NCI-H2107 treated with DMSO at 0.1 percent for 48 hours (cell line): ENCODE measurements at regions not wholly inside any gene's neighbourhood (a gene's known extent, or its start where the extent isn't known, plus 50 kb on each side); places are given as distances from the start of the nearest gene placed in this dataset.

Source experiments
- DNase-seq: peaks from one replicate; lab custom pipeline; 2025; ENCODE audit not compliant: unreplicated experiment; lab: John Stamatoyannopoulos, UW

GRCh38 chr3:81931265-81932251 is 170.1 kb upstream of the GBE1 start:
- no peak for DNase-seq

GRCh38 chr3:81929697-81930096 is 168.3 kb upstream of the GBE1 start:
- no peak for DNase-seq

DNA sequence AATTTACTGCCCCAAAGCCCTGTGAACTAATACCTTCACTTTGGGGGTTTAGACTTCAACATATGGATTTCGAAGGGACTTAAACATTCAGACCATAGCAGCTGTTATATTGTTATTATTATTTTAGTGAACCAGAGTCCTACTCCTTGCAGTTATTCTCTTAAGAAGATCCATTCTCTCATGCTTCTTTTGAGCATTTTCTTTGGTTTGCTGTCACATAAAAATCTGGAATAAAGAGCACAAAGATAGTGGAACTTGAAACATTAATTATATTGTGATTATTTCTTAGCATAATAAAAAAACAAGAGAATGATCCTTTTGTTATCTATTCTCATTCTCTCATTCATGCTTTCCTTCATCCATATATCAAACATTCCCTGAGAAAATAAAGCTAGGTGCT is 166.4 kb upstream of the GBE1 start:
- DNase-seq = no peak

GRCh38 chr3:81925385-81925784 is 163.9 kb upstream of the GBE1 start:
- no peak for DNase-seq

DNA sequence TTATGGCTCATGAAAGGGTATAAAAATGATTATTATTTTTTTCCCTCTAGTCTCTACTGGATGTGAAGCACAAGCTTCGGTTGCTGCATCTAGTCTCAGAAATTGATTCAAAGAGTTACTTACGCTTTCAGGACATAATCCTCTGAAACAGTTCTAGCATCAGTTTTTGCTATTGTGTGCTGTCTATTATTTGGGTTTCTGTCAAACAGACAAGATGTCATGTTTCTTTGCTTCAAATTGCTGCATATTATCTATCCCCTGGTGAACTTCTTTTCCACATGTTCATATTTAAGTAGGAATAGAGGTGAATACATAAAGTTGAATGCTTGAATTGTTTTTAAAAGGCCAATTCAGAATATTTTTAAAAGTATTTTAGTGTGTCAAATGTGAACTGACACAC is 161.6 kb upstream of the GBE1 start:
- no peak for DNase-seq

- DNase-seq = no peak
Observed at GRCh38 chr3:81922404-81922803, 161.0 kb upstream of the GBE1 start.

- peak; percentile 25 for DNase-seq
Observed at GRCh38 chr3:81920816-81921215, 159.4 kb upstream of the GBE1 start.

- DNase-seq = no peak
Observed at GRCh38 chr3:81916890-81917289, 155.4 kb upstream of the GBE1 start.

DNA sequence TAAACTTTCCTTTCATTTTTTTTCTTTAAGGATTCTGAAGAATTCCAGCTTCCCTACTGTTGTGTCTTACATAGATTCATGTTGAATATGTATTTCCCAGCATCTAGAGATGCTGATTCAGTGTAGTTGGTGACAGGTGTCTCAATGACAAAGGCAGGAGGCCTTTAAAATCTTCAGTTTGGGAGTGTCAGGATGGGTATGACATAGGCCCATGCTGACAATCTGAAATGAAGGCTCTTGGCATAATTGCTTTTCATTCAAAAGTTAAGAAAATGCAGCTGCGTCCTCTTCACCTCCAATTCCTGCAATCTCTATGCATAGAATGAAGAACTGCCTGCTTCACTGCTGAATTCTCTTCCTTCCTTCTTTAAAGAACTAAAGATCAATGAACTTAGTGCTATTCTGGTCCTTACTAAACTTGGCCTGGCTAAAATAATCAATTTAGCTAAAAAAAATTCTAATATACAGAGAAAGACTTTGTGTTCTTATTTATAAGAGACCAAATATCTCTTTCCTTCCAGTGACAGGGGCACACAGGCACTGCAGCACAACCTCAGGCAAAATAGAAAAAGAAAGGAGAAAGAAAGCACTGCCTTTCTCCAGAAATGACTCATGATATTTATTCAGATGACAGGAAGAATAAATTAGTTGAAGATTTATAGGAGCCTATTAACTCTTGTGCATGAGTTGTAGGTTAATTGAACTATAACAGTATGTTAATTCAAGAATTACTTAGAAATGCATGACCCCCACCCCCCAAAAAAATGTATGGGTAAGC is 152.6 kb upstream of the GBE1 start:
- no peak for DNase-seq

DNA sequence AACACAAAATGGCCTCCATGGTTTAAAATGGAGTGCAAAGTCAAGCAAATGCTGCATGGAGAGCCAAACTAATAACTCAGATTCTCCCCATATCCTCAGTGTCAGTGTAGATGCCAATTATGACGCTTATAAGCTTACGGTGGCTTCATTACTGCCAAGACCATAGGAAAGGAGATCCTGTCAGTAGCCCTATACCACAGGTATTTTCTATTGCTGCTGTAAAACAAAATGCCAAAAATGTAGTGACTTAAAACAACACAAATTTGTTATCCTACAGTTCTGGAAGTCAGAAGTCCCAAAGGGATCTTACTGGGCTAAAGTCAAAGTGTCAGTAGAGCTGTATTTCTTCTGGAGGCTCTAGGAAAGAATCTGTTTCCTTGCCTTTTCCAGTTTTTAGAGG is 149.8 kb upstream of the GBE1 start:
- no peak for DNase-seq

GRCh38 chr3:81910244-81910852 is 148.9 kb upstream of the GBE1 start:
- peak; percentile 7 for DNase-seq

DNA sequence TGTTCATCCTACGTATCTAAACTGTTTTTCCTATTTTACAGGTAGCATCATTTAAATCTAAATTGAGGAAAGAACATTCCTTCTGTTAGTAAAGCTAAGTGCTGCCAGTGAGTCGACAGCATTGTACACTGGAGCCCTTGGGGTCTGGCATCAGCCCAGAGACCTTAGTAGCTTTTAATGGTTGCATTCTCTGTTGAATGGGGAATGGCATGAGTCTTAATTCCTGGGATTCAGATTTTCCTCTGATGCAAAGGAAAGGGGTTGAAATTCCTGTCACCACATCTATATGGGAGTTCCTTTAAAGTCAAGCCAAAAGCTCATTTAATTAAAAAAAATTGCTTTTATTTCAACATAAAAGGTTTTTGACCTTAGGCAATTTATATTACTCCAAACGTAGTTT is 148.4 kb upstream of the GBE1 start:
- DNase-seq = no peak

- DNase-seq = no peak
Observed at GRCh38 chr3:81908561-81908960, 147.1 kb upstream of the GBE1 start.

- no peak for DNase-seq
Observed at GRCh38 chr3:81898336-81898735, 136.9 kb upstream of the GBE1 start.

- DNase-seq = no peak
Observed at GRCh38 chr3:81894598-81894997, 133.2 kb upstream of the GBE1 start.

GRCh38 chr3:81891055-81891895 is 129.8 kb upstream of the GBE1 start:
- peak; percentile 76 for DNase-seq

GRCh38 chr3:81888914-81889557 is 127.6 kb upstream of the GBE1 start:
- DNase-seq = no peak

GRCh38 chr3:81887448-81887847 is 126.0 kb upstream of the GBE1 start:
- DNase-seq = no peak

DNA sequence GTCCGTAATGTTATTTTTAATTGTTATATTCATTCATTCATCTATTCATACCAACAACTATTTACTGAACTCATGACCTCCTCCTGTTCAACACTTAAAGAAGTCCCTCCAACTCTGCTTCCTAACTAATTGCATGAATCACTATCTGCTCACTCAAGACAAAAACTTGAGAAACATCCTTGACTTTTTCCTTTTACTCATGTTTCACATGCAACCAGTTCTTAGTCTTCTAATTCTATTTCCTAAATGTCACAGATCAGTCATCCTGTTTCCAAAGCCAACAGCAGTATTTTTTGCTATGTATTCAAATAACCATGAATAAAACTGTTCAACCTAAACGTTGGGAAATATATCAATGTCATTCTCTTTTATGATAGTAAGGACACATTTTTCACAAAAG is 124.6 kb upstream of the GBE1 start:
- DNase-seq = no peak

DNA sequence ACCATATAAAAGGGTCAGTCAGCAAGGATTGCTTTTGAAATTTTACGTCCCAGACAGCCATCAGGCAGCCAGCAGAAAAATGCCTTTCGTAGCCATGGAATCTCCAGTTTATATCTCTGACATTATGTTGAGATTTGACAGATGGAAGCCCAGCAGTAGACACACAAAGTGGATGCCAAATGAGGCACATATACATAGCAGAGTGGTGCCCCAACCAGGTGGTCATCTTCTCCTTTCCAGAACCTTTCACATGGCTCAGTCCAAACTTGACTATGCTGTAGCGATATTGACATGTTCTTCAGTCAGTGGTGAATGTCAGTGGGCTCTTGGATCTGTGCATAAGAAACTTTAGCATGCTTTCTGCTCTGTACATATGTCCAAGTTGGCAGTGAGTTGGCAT is 123.3 kb upstream of the GBE1 start:
- DNase-seq = no peak
